ENCODE measurements at regions not wholly inside any gene's neighbourhood (a gene's known extent, or its start where the extent isn't known, plus 50 kb on each side); places are given as distances from the start of the nearest gene placed in this dataset.

- Histone ChIP-seq H3K9me3 (replicated peaks; ENCODE audit: control insufficient read depth, insufficient read depth, low read length) (peaks cover 3% of the 10 kb centered on the region), H3K4me3 (replicated peaks in 1 of 3; ENCODE audit: insufficient read depth in 1 of 3, low read depth in 1 of 3, low read length in 3 of 3) (no peak overlapping the region), H2AFZ (ENCODE audit: low read depth, low read length) (no peak overlapping the region), H3K36me3 (ENCODE audit: control insufficient read depth in 2 of 2, extremely low read depth in 1 of 2, insufficient read depth in 2 of 2, low read length in 2 of 2) (no peaks in the 10 kb centered on the region), H3K4me1 (ENCODE audit: control insufficient read depth, extremely low read depth, insufficient read depth, low read length) (no peaks in the 10 kb centered on the region), H3K9me1 (replicated peaks; ENCODE audit: control insufficient read depth, extremely low read depth, insufficient read depth, low read length) (no peaks in the 10 kb centered on the region), H3K27me3 (ENCODE audit: control insufficient read depth in 2 of 2, insufficient read depth in 2 of 2, low read length in 2 of 2) (no peaks in the 10 kb centered on the region), H3K79me2 (ENCODE audit: control insufficient read depth, insufficient read depth, low read length) (no peaks in the 10 kb centered on the region), H3K4me2 (ENCODE audit: insufficient read depth, low read length) (no peak overlapping the region), H4K20me1 (replicated peaks; ENCODE audit: control insufficient read depth, extremely low read depth, insufficient read depth, low read length) (no peaks in the 10 kb centered on the region), H3K9ac (replicated peaks; ENCODE audit: extremely low read depth, insufficient read depth, low read length) (no peak overlapping the region), H3K27ac (ENCODE audit: insufficient read depth, low read depth, low read length) (no peak overlapping the region)
- intact Hi-C loops (cut with micrococcal nuclease) = no loop called here
- ChIA-PET CTCF (no interaction called here), POLR2A (no interaction called here)
- FAIRE-seq (no peak), DNase-seq (ENCODE audit: low read depth, low spot score) (no peak)
- BruUV-seq (replicated peaks) = no TSS peak
- TF ChIP-seq MYC (IDR thresholded peaks at IDR 0.05; ENCODE audit: low read depth, low read length) (no peak), FOS (IDR thresholded peaks at IDR 0.05; ENCODE audit: borderline replicate concordance, insufficient read depth, low read length) (no peak), GATA2 (IDR thresholded peaks at IDR 0.05; ENCODE audit: insufficient read depth, insufficient read length, low read depth, low read length) (no peak), EZH2 (IDR thresholded peaks at IDR 0.05; ENCODE audit: borderline replicate concordance, low read depth, low read length, severe bottlenecking) (no peak), POLR2A (IDR thresholded peaks at IDR 0.05; ENCODE audit: low read depth, low read length) (no peak), POLR2AphosphoS5 (IDR thresholded peaks at IDR 0.05; ENCODE audit: insufficient read depth, low read depth, low read length) (no peak), CTCF (IDR thresholded peaks at IDR 0.05; ENCODE audit: extremely low read depth in 1 of 2, insufficient read depth in 1 of 2, low read depth in 1 of 2, low read length in 2 of 2) (no peak), MAX (IDR thresholded peaks at IDR 0.05; ENCODE audit: insufficient read depth, insufficient read length) (no peak), JUN (IDR thresholded peaks at IDR 0.05; ENCODE audit: borderline replicate concordance, insufficient read depth, insufficient read length, low read depth) (no peak)
- dilution Hi-C loops (cut with MboI; ENCODE audit: extremely low pct_ligation_motif_present, low sequenced_read_pairs) = no loop called here
These were observed 496.7 kb downstream of the RNF144B start for GRCh38 chr6:18883851-18884250.

Measured in endothelial cell of umbilical vein (primary cell).